ENCODE measurements at regions not wholly inside any gene's neighbourhood (a gene's known extent, or its start where the extent isn't known, plus 50 kb on each side); places are given as distances from the start of the nearest gene placed in this dataset.

DNA sequence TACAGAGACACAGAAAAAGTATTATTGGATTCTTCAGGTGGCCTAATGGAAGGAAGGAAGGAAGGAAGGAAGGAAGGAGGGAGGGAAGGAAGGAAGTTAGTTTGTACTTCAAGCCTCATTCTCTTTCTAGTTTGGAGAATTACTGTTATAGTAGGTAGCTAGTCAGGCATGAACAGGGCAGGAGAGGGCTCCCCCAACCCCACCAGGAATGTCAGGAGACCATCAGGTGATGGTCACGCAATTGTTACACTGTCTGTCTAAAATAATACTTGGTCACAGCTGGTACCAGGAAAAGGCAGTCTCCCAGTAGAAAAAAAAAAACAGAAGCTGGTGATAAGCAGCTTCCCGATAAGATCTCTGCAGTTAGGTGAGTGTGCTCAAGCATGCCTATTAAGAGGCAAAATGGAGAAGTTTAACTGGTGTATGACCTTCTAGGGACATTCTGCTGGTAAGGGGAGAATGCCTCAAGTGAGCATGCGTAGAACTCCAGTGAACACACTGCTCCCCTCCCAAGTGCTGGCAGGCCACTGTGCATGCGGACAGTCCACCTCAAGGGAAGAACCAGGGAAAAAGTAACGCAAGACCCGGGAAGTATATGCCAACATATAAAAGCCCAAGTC, 358.4 kb upstream of the SOX5 start:
- Histone ChIP-seq H3K4me1 (ENCODE audit: control insufficient read depth in 2 of 2, insufficient read depth in 2 of 2, low read length in 2 of 2) (peaks cover 7% of the 10 kb centered on the region in 2 donors), H4K20me1 (ENCODE audit: control insufficient read depth, insufficient read depth, low read length, poor library complexity, severe bottlenecking) (no peaks in the 10 kb centered on the region), H3K9me3 (ENCODE audit: control extremely low read depth in 1 of 3, control insufficient read depth in 2 of 3, insufficient read depth in 1 of 3, low read length in 2 of 3) (no peaks in the 10 kb centered on the region), H2AFZ (ENCODE audit: insufficient read depth, low read depth, low read length, poor library complexity, severe bottlenecking) (no peak overlapping the region), H3K27ac (ENCODE audit: low read length in 2 of 2) (no peak overlapping the region), H3K79me2 (ENCODE audit: control insufficient read depth, insufficient read depth, low read length) (no peaks in the 10 kb centered on the region), H3K9ac (ENCODE audit: low read length) (no peak overlapping the region), H3K27me3 (replicated peaks in 1 of 4; ENCODE audit: control extremely low read depth in 1 of 4, control insufficient read depth in 3 of 4, insufficient read depth in 4 of 4, low read length in 3 of 4) (no peaks in the 10 kb centered on the region), H3K4me3 (ENCODE audit: control extremely low read depth in 1 of 5, extremely low read depth in 1 of 5, insufficient read depth in 1 of 5, low read depth in 2 of 5, low read length in 4 of 5) (no peak overlapping the region), H3K4me2 (replicated peaks; ENCODE audit: low read depth, low read length, poor library complexity, severe bottlenecking) (no peak overlapping the region), H3K36me3 (replicated peaks in 1 of 2; ENCODE audit: control extremely low read depth in 1 of 2, control insufficient read depth in 1 of 2, extremely low read depth in 1 of 2, insufficient read depth in 2 of 2, low read length in 1 of 2) (no peaks in the 10 kb centered on the region)
- Mint-ChIP-seq H3K27ac (peak overlapping the region; percentile 33), H3K4me3 (no peak overlapping the region), H3K9me3 (ENCODE audit: insufficient read depth) (no peaks in the 10 kb centered on the region), H3K4me1 (peaks cover 14% of the 10 kb centered on the region), H3K27me3 (no peaks in the 10 kb centered on the region)
- CTCF ChIA-PET, result interaction anchor here (0.7 kb wide), 1 partner anchor 336 kb away, joined by 3 read pairs; no protein-coding TSS in a partner anchor
- intact Hi-C loops (cut with micrococcal nuclease), result no loop called here
- peak; percentile 16 for DNase-seq
- ATAC-seq (ENCODE audit: low read depth), result peak; percentile 47
- TF ChIP-seq CTCF (IDR thresholded peaks at IDR 0.05) (no peak), EZH2 (IDR thresholded peaks at IDR 0.05; ENCODE audit: borderline replicate concordance, insufficient read depth, low read depth, low read length, poor library complexity, severe bottlenecking) (no peak)
- WGBS (ENCODE audit: insufficient coverage), result 58% methylated on average over 4 of the region's 6 CpGs
- POLR2A ChIA-PET, result no interaction called here

DNA sequence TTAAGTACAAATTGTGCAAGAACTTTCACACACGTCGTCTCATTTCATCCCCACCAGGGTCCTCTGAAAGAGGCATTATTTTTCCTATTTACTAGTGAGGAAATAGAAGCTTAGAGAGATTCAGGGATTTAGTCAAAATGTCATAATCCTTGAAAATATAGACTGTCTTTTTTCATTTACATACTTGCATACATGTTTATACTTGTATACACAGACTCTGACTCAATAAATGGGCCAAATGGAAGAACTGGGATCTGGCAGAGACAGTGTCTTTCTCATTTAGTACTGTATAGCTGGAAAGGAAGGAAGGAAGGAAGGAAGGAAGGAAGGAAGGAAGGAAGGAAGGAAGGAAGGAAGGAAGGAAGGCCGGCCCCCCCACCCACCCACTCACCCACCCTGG, 357.7 kb upstream of the SOX5 start:
- Histone ChIP-seq H4K20me1 (ENCODE audit: control insufficient read depth, insufficient read depth, low read length, poor library complexity, severe bottlenecking) (no peaks in the 10 kb centered on the region), H2AFZ (ENCODE audit: insufficient read depth, low read depth, low read length, poor library complexity, severe bottlenecking) (no peak overlapping the region), H3K4me2 (replicated peaks; ENCODE audit: low read depth, low read length, poor library complexity, severe bottlenecking) (no peak overlapping the region), H3K4me1 (ENCODE audit: control insufficient read depth in 2 of 2, insufficient read depth in 2 of 2, low read length in 2 of 2) (peaks cover 7% of the 10 kb centered on the region in 2 donors), H3K79me2 (ENCODE audit: control insufficient read depth, insufficient read depth, low read length) (no peaks in the 10 kb centered on the region), H3K27ac (ENCODE audit: low read length in 2 of 2) (no peak overlapping the region), H3K27me3 (replicated peaks in 1 of 4; ENCODE audit: control extremely low read depth in 1 of 4, control insufficient read depth in 3 of 4, insufficient read depth in 4 of 4, low read length in 3 of 4) (no peaks in the 10 kb centered on the region), H3K4me3 (ENCODE audit: control extremely low read depth in 1 of 5, extremely low read depth in 1 of 5, insufficient read depth in 1 of 5, low read depth in 2 of 5, low read length in 4 of 5) (no peak overlapping the region), H3K9ac (ENCODE audit: low read length) (no peak overlapping the region), H3K9me3 (ENCODE audit: control extremely low read depth in 1 of 3, control insufficient read depth in 2 of 3, insufficient read depth in 1 of 3, low read length in 2 of 3) (no peaks in the 10 kb centered on the region), H3K36me3 (replicated peaks in 1 of 2; ENCODE audit: control extremely low read depth in 1 of 2, control insufficient read depth in 1 of 2, extremely low read depth in 1 of 2, insufficient read depth in 2 of 2, low read length in 1 of 2) (no peaks in the 10 kb centered on the region)
- DNase-seq, result no peak
- H3K4me1 Mint-ChIP-seq, result peaks cover 14% of the 10 kb centered on the region
- H3K27me3 Mint-ChIP-seq, result no peaks in the 10 kb centered on the region
- POLR2A ChIA-PET, result no interaction called here
- H3K9me3 Mint-ChIP-seq (ENCODE audit: insufficient read depth), result no peaks in the 10 kb centered on the region
- TF ChIP-seq EZH2 (IDR thresholded peaks at IDR 0.05; ENCODE audit: borderline replicate concordance, insufficient read depth, low read depth, low read length, poor library complexity, severe bottlenecking) (no peak), CTCF (IDR thresholded peaks at IDR 0.05) (no peak)
- no peak overlapping the region for H3K4me3 Mint-ChIP-seq
- CTCF ChIA-PET, result interaction anchor here (0.7 kb wide), 1 partner anchor 337 kb away, joined by 3 read pairs; no protein-coding TSS in a partner anchor
- intact Hi-C loops (cut with micrococcal nuclease), result no loop called here
- ATAC-seq (ENCODE audit: low read depth), result no peak
- no CpG with 5 or more reads among the region's 3 CpGs for WGBS (ENCODE audit: insufficient coverage)
- no peak overlapping the region for H3K27ac Mint-ChIP-seq
